ENCODE measurements at regions not wholly inside any gene's neighbourhood (a gene's known extent, or its start where the extent isn't known, plus 50 kb on each side); places are given as distances from the start of the nearest gene placed in this dataset.

DNA sequence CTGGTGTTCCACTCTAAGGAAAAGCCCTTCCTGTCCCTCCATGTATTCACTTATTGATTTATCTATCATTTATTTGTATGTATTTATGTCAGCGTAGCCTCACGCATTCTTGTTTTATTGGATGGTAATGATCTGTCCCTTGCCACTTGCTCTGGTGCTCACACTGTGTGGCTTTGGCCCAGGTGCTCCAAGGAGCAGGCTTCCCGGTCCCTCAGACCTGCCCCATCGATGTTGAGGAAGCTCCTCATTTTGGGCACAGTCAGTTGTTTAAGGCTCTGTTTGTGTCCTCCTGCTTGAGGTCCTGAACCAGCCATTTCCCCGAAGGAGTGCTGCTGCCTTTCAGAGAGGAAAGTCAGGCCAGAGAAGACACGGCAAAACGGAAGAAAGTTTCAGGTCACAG, 1485.4 kb downstream of the TBC1D22A start:
- BruUV-seq (replicated peaks): no TSS peak
- Histone ChIP-seq H3K4me1 (ENCODE audit: control insufficient read depth, insufficient read depth, low read length) (no peaks in the 10 kb centered on the region), H3K27ac (ENCODE audit: low read length) (no peak overlapping the region), H3K9me3 (ENCODE audit: control insufficient read depth, insufficient read depth, low read depth, low read length) (no peaks in the 10 kb centered on the region), H3K27me3 (ENCODE audit: control insufficient read depth, insufficient read depth, low read length) (no peaks in the 10 kb centered on the region; the same call in none of the 2 replicates), H3K36me3 (ENCODE audit: control insufficient read depth, insufficient read depth, low read length) (no peaks in the 10 kb centered on the region), H3K4me3 (ENCODE audit: low read depth in 2 of 2, low read length in 2 of 2) (no peak overlapping the region)
- DNase-seq (ENCODE audit: low read depth, low spot score) (no peak), ATAC-seq (no peak)
- intact Hi-C loops (cut with micrococcal nuclease; ENCODE audit: unreplicated experiment): no loop called here
- in situ Hi-C loops (cut with HindIII; ENCODE audit: low pct_unique_long_range_greater_than_20kb, low sequenced_read_pairs): no loop called here
- no peak for TF ChIP-seq CTCF (IDR thresholded peaks at IDR 0.05)
- no peak for TF ChIP-seq SIN3A (IDR thresholded peaks at IDR 0.05; ENCODE audit: borderline replicate concordance, insufficient read depth, low read depth, low read length)
- TF ChIP-seq, protein P1, sequence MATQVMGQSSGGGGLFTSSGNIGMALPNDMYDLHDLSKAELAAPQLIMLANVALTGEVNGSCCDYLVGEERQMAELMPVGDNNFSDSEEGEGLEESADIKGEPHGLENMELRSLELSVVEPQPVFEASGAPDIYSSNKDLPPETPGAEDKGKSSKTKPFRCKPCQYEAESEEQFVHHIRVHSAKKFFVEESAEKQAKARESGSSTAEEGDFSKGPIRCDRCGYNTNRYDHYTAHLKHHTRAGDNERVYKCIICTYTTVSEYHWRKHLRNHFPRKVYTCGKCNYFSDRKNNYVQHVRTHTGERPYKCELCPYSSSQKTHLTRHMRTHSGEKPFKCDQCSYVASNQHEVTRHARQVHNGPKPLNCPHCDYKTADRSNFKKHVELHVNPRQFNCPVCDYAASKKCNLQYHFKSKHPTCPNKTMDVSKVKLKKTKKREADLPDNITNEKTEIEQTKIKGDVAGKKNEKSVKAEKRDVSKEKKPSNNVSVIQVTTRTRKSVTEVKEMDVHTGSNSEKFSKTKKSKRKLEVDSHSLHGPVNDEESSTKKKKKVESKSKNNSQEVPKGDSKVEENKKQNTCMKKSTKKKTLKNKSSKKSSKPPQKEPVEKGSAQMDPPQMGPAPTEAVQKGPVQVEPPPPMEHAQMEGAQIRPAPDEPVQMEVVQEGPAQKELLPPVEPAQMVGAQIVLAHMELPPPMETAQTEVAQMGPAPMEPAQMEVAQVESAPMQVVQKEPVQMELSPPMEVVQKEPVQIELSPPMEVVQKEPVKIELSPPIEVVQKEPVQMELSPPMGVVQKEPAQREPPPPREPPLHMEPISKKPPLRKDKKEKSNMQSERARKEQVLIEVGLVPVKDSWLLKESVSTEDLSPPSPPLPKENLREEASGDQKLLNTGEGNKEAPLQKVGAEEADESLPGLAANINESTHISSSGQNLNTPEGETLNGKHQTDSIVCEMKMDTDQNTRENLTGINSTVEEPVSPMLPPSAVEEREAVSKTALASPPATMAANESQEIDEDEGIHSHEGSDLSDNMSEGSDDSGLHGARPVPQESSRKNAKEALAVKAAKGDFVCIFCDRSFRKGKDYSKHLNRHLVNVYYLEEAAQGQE (IDR thresholded peaks at IDR 0.05; ENCODE audit: insufficient read depth in 1 of 2, low read depth in 2 of 2, low read length in 1 of 2): no peak
- no peak for TF ChIP-seq TCF7L2 (IDR thresholded peaks at IDR 0.05; ENCODE audit: low read depth, low read length)
- no peak for TF ChIP-seq POLR2AphosphoS5 (IDR thresholded peaks at IDR 0.05; ENCODE audit: low read depth, low read length)
- ChIA-PET CTCF (no interaction called here), POLR2A (no interaction called here)

DNA sequence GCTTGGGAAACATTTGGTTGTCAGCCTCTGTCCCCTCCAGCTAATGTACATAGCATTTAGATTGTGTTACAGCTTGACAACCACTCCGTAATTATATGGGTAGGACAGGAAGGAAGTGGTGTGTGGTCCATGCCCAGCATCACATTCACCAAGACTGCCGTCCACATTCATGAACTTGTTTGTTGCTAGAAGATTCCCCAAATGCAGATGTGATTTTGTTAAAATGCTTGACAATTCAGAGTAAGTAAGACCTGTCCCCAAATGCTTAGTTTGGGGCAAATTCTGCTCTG, 1482.7 kb downstream of the TBC1D22A start:
- no peaks in the 10 kb centered on the region; the same call in none of the 2 replicates for H3K27me3 ChIP-seq (ENCODE audit: control insufficient read depth, insufficient read depth, low read length)
- in situ Hi-C loops (cut with HindIII; ENCODE audit: low pct_unique_long_range_greater_than_20kb, low sequenced_read_pairs): no loop called here
- BruUV-seq (replicated peaks): no TSS peak
- intact Hi-C loops (cut with micrococcal nuclease; ENCODE audit: unreplicated experiment): no loop called here
- no peak overlapping the region for H3K4me3 ChIP-seq (ENCODE audit: low read depth in 2 of 2, low read length in 2 of 2)
- TF ChIP-seq SIN3A (IDR thresholded peaks at IDR 0.05; ENCODE audit: borderline replicate concordance, insufficient read depth, low read depth, low read length) (no peak), TCF7L2 (IDR thresholded peaks at IDR 0.05; ENCODE audit: low read depth, low read length) (no peak), POLR2AphosphoS5 (IDR thresholded peaks at IDR 0.05; ENCODE audit: low read depth, low read length) (no peak), CTCF (IDR thresholded peaks at IDR 0.05) (no peak)
- TF ChIP-seq, protein P1 (IDR thresholded peaks at IDR 0.05; ENCODE audit: insufficient read depth in 1 of 2, low read depth in 2 of 2, low read length in 1 of 2): no peak
- no peaks in the 10 kb centered on the region for H3K4me1 ChIP-seq (ENCODE audit: control insufficient read depth, insufficient read depth, low read length)
- no peak for DNase-seq (ENCODE audit: low read depth, low spot score)
- CTCF ChIA-PET: no interaction called here
- ATAC-seq: no peak
- no peaks in the 10 kb centered on the region for H3K9me3 ChIP-seq (ENCODE audit: control insufficient read depth, insufficient read depth, low read depth, low read length)
- no peak overlapping the region for H3K27ac ChIP-seq (ENCODE audit: low read length)
- H3K36me3 ChIP-seq (ENCODE audit: control insufficient read depth, insufficient read depth, low read length): no peaks in the 10 kb centered on the region
- POLR2A ChIA-PET: no interaction called here

Data from Panc1 (cell line).